GM12878 (cell line): ENCODE measurements at regions not wholly inside any gene's neighbourhood (a gene's known extent, or its start where the extent isn't known, plus 50 kb on each side); places are given as distances from the start of the nearest gene placed in this dataset.

Experiments used
- IRF4 ChIP-seq: IDR thresholded peaks from 2 replicates; pipeline ENCODE4 v1.6.1; 2011; ENCODE audit warnings: low read depth, low read length
- PML ChIP-seq: IDR thresholded peaks from 2 replicates; pipeline ENCODE4 v1.6.1; 2012; ENCODE audit warnings: low read length, inconsistent platforms
- RAD51 ChIP-seq: fragments of 450-650 bp; IDR thresholded peaks from 2 replicates; pipeline ENCODE4 v1.6.1; 2016; ENCODE audit warnings: moderate library complexity, mild to moderate bottlenecking, inconsistent platforms
- WRNIP1 ChIP-seq: IDR thresholded peaks from 2 replicates; pipeline ENCODE4 v1.6.1; 2011; ENCODE audit warnings: low read depth, low read length, improper control_type of control experiment, borderline replicate concordance
- ZBTB40 ChIP-seq: fragments of 450-650 bp; IDR thresholded peaks from 2 replicates; pipeline ENCODE4 v1.6.1; 2016; ENCODE audit warnings: mild to moderate bottlenecking, moderate library complexity, borderline replicate concordance
- ZNF384 ChIP-seq: IDR thresholded peaks from 2 replicates; pipeline ENCODE4 v1.6.1; 2012; ENCODE audit warnings: low read depth, mild to moderate bottlenecking, low read length, improper control_type of control experiment, borderline replicate concordance
- TF ChIP-seq, protein P1 (sequence below): fragments of 450-650 bp; IDR thresholded peaks from 2 replicates; pipeline ENCODE4 v1.6.1; 2018; ENCODE audit warnings: mild to moderate bottlenecking, low read depth, moderate library complexity; ENCODE audit not compliant: partially characterized antibody
- TF ChIP-seq, protein P2 (sequence below): IDR thresholded peaks from 2 replicates; pipeline ENCODE4 v1.6.1; 2012; ENCODE audit warnings: low read depth, low read length, improper control_type of control experiment

DNA sequence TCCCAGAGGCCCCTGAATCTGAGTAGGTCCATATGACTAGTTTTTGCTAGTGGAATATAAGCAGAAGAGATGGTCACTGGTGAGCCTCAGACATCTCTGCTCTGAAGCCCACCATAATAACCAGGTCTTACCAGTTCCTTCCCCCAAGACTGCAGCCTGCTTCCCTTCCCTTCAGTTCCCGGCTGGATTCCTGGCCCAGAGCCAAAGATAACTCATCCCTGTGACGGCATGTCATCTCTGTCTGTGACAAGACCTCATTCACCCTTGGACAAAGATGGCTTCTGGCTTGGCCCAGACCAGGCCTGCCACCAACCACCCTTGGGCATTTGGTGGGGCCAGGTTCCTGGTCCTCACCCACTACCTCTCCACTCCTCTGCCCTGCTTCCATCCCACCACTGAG lies 145.5 kb upstream of the TOP1 start (continued):
- TF ChIP-seq ZBTB40 (no peak), ZNF384 (no peak), WRNIP1 (no peak), RAD51 (no peak), PML (no peak), IRF4 (no peak)
- TF ChIP-seq, protein P1, sequence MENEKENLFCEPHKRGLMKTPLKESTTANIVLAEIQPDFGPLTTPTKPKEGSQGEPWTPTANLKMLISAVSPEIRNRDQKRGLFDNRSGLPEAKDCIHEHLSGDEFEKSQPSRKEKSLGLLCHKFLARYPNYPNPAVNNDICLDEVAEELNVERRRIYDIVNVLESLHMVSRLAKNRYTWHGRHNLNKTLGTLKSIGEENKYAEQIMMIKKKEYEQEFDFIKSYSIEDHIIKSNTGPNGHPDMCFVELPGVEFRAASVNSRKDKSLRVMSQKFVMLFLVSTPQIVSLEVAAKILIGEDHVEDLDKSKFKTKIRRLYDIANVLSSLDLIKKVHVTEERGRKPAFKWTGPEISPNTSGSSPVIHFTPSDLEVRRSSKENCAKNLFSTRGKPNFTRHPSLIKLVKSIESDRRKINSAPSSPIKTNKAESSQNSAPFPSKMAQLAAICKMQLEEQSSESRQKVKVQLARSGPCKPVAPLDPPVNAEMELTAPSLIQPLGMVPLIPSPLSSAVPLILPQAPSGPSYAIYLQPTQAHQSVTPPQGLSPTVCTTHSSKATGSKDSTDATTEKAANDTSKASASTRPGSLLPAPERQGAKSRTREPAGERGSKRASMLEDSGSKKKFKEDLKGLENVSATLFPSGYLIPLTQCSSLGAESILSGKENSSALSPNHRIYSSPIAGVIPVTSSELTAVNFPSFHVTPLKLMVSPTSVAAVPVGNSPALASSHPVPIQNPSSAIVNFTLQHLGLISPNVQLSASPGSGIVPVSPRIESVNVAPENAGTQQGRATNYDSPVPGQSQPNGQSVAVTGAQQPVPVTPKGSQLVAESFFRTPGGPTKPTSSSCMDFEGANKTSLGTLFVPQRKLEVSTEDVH, result no peak
- TF ChIP-seq, protein P2, sequence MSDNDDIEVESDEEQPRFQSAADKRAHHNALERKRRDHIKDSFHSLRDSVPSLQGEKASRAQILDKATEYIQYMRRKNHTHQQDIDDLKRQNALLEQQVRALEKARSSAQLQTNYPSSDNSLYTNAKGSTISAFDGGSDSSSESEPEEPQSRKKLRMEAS, result no peak
